OCI-M2 (cell line): ENCODE measurements at regions not wholly inside any gene's neighbourhood (a gene's known extent, or its start where the extent isn't known, plus 50 kb on each side); places are given as distances from the start of the nearest gene placed in this dataset.

Source experiments
- DNase-seq: peaks from one replicate; lab custom pipeline; 2025; ENCODE audit not compliant: unreplicated experiment; lab: John Stamatoyannopoulos, UW

DNA sequence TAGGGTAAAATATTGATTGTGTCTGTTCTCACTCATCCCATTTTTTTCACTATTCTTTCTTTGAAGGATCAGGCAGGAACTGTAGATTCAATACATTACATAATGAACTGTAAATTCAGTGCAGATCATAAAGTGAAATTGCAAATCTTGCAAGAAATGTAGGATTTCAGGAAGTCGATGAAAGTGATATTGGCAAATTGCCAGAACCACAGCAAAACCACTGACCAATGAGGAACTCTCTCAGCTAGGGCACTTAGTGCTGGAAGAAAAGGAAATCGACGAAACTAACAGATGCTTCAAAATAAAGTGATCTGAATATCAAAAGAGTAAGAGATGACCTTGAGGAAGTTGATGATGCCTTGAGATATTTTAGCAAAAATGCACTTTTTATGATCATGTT, 157.6 kb downstream of the AACS start:
- no peak for DNase-seq

GRCh38 chr12:125225641-125226040, 160.4 kb downstream of the AACS start:
- DNase-seq = no peak

- DNase-seq = no peak
Observed at GRCh38 chr12:125228519-125229260, 163.5 kb downstream of the AACS start.

- no peak for DNase-seq
Observed at GRCh38 chr12:125229878-125230530, 164.8 kb downstream of the AACS start.

- no peak for DNase-seq
Observed at GRCh38 chr12:125233319-125233718, 168.1 kb downstream of the AACS start.

GRCh38 chr12:125239563-125239962, 174.3 kb downstream of the AACS start:
- no peak for DNase-seq

GRCh38 chr12:125240717-125241116, 175.5 kb downstream of the AACS start:
- no peak for DNase-seq

- no peak for DNase-seq
Observed at GRCh38 chr12:125243811-125244210, 178.6 kb downstream of the AACS start.

GRCh38 chr12:125244338-125244737, 179.1 kb downstream of the AACS start:
- no peak for DNase-seq

DNA sequence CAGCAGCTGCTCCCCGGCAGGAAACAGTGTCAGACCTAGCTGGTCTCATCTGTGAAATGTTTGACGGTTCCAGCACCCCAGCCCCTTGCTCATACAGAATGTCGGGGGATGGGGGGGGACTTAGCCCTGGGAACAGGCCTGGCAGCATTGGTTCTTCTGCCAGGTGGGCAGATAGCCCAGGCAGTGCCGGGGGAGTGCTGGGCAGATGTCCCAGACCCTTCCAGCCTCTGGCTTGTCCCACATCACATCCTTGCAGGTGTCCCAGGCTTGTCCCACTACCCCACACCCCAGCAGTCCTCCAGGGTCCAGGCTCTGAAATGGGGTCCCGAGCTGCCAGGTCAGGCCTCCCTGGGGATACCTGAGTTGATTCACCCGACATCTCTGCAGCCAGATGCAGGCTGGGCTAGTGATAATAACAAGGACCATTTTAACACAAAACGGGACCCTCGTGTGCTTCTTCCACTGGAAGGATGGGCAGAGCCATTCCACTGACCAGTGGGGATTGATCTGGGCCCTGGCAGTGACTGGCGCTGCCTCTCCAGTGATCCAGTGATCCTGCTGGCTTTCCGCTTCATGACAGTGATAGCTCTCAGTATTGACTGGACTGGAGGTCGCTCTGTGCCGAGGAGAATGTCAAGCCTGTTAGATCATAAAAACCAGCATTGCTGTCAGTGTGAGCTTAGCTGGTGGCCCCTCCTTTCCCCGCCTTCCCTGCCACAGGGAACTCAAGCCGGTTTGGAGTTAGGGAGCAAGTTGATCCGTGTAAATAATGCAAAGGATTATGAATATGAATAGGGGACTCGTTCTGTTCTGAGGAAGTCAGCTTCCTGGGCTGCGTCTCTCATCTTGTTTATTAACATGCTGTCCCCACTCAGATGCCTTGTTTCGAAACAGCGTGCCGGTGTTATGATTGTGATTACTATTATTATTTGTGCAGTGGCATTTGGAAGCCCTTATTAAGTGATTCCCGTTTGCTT, 180.6 kb downstream of the AACS start:
- no peak for DNase-seq

DNA sequence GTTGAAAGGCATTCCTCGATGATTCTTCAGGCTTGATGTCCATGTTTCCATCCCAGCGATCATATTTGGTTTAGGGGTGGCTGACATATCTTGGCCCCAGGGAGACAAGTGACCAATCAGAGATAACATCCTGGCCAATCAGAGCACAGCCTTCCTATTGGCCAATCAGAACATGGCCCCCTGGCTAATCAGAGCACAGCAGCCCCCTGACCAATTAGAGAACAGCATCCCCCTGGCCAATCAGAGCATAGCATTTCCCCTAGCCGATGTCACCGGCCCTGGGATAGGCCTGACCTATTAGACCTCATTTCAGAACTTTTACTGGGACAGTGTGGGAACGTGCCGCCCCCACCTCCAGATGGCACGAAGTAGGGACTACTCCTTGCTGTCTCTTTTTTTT, 182.2 kb downstream of the AACS start:
- no peak for DNase-seq

DNA sequence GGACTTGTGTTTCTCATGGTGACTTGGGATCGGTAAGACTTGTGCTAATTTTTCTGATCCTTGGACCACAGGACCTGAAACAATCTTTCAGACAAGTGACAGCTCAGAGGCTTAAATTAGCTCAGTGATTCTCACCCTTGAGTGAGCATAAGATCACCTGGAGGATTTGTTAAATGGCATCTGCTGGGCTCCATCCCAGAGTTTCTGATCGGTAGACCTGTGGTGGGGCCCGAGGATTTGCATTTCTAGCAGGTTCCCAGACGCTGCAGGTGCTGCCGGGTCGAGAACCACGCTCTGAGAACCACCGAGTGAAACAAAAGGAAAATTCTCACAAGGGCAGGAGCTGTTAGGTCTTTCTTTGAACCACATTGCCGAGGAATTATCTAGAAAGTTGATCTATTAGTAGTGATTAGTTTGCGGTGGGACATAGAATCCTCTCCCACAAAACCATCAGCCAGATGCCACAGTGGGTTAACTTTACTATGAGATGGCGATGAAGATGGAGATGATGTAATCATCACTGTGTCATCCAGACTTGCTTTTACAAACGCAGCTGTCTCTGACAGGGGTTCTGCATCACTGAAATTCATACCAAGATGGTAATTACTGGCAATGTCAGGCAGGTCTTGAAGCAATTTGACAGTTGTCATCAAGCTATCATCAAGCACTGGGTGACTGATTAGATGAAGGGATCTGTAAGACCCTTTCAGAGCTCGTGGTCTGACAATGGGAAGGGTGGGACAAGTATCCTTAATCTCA, 184.0 kb downstream of the AACS start:
- DNase-seq = no peak

DNA sequence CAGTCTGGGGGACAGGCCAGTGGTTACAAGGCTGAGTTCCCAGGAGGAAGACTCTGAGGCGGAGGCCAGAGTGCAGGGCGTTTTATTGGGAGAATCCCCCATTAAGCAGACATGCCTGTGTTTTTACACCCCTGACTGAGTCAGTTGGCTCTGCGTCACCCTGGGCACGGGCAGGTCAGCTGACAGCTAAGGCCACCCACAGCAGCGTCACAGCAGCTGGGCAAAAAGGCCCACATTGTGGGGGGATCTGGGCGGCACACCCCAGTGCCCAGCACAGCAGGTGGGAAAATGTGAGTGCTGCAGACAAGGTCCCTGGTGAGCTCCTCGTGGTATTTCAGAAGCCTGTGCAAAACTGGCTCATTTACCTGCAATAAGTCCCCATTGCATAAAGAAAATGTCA, 184.7 kb downstream of the AACS start:
- no peak for DNase-seq

DNA sequence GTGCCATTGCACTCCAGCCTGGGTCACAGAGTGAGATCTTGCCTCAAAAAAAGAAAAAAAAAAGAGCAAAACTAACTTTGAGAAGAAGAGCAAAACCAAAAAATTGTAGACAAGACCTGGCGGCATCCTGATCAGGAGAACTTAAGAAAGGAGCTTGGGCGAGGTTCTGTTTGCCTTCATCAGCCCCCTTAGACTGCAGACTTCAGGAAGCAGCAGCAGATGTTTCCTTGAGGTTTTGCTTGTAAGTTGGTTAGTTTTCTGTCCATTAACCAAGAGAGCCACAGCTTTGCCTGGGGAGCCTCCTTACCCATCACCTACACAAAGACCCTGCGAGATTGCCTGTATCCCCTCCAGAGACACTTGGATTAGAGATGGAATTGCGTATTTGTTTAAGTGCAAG, 189.0 kb downstream of the AACS start:
- DNase-seq = no peak

- no peak for DNase-seq
Observed at GRCh38 chr12:125254856-125255255, 189.6 kb downstream of the AACS start.

- no peak for DNase-seq
Observed at GRCh38 chr12:125255935-125256633, 190.8 kb downstream of the AACS start.

DNA sequence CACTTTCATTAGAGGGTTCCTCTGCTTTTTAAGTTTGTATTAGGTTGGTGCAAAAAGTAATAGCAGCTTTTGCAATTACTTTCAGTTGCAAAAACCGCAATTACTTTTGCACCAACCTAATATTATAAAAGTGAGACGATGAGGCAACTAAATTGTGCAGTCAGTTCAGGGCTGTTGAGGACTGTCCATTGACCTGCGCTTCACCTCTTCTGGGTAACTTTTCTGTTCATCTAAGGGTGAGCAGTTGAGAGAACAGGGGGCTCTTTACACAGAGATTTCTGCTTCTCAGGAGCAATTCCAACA, 191.3 kb downstream of the AACS start:
- no peak for DNase-seq

- DNase-seq = no peak
Observed at GRCh38 chr12:125259178-125259867, 194.1 kb downstream of the AACS start.

DNA sequence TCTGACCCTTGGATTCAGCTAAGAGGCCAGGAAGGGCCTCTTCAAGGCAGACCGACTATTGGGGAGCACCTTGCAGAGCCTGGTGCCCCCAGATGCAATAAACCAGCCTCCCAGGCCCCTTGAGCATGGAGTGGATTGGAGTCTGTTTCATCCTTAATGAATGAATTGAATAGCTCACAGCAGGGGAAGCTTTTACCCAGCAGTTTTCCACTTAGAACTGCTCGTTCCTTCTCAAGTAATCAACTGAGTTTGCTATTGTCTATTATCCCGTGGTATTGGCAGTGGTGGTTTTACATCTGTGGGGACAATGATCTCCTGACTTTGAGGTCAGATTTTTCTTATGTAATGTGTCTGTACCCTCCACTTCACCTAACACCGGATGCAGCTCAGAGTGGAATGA, 197.6 kb downstream of the AACS start:
- no peak for DNase-seq

GRCh38 chr12:125263385-125263784, 198.2 kb downstream of the AACS start:
- DNase-seq = no peak
